CD4-positive, alpha-beta T cell (primary cell): ENCODE measurements at regions not wholly inside any gene's neighbourhood (a gene's known extent, or its start where the extent isn't known, plus 50 kb on each side); places are given as distances from the start of the nearest gene placed in this dataset.

Experiments used
- ATAC-seq: fragments of 200-7000 bp; cut with Tn5 transposase; one replicate; pipeline ENCODE4 v1.10.0; 2022; ENCODE audit warnings: mild to moderate bottlenecking; ENCODE audit not compliant: poor library complexity
- CTCF ChIA-PET: fragments of 350-600 bp; sonication (Branson Sonifier 250); formaldehyde crosslinking; loops from one replicate; lab custom pipeline; 2021; ENCODE audit warnings: antibody characterized with exemption, inconsistent platforms; lab: Charles Lee
- POLR2A ChIA-PET: fragments of 350-600 bp; sonication (Branson Sonifier 250); formaldehyde crosslinking; loops from one replicate; lab custom pipeline; 2021; ENCODE audit warnings: antibody characterized with exemption, inconsistent platforms; lab: Charles Lee
- DNase-seq, 14 experiments: peaks; one replicate each; pipeline ENCODE4 v3.0.0-alpha.2; 2013 to 2020; ENCODE audit warnings: mixed read lengths in 2 of 14
- H3K27ac ChIP-seq, 2 donors: one replicate each; pipeline versions ENCODE4 v1.5.1 to v1.7.0; 2013; ENCODE audit warnings: low read length in 2 of 2, low read depth in 1 of 2, mild to moderate bottlenecking in 1 of 2
- H3K27me3 ChIP-seq, 2 experiments: 1 replicate in 1 of 2; 2 replicates in 1 of 2; pipeline versions ENCODE4 v1.6.1 to v1.7.0; 2013; ENCODE audit warnings: low read length in 2 of 2, control low read depth in 1 of 2, mild to moderate bottlenecking in 1 of 2, moderate library complexity in 1 of 2; ENCODE audit not compliant: insufficient read depth in 2 of 2, control insufficient read depth in 1 of 2
- H3K36me3 ChIP-seq: one replicate; pipeline ENCODE4 v1.6.1; 2013; ENCODE audit warnings: low read length, control low read depth; ENCODE audit not compliant: insufficient read depth
- H3K4me1 ChIP-seq: one replicate; pipeline ENCODE4 v1.6.1; 2013; ENCODE audit warnings: low read length, control low read depth; ENCODE audit not compliant: insufficient read depth
- H3K4me3 ChIP-seq: one replicate; pipeline ENCODE4 v1.5.1; 2013; ENCODE audit warnings: mild to moderate bottlenecking, low read length, moderate library complexity
- H3K9me3 ChIP-seq, 2 experiments: 1 replicate in 1 of 2; 2 replicates in 1 of 2; pipeline versions ENCODE4 v1.6.1 to v1.7.0; 2013; ENCODE audit warnings: low read length in 2 of 2, mild to moderate bottlenecking in 2 of 2, control low read depth in 1 of 2, moderate library complexity in 1 of 2; ENCODE audit not compliant: control insufficient read depth in 1 of 2, insufficient read depth in 1 of 2
- H3K27ac Mint-ChIP-seq: one replicate; pipeline ENCODE4 v1.8.0; 2020; ENCODE audit warnings: mixed read lengths
- H3K27me3 Mint-ChIP-seq: one replicate; pipeline ENCODE4 v1.8.0; 2021; ENCODE audit warnings: mixed read lengths
- H3K36me3 Mint-ChIP-seq: one replicate; pipeline ENCODE4 v1.8.0; 2021; ENCODE audit warnings: low read depth, mixed read lengths
- H3K4me1 Mint-ChIP-seq: one replicate; pipeline ENCODE4 v1.8.0; 2021; ENCODE audit warnings: low read depth, mixed read lengths
- H3K4me3 Mint-ChIP-seq: one replicate; pipeline ENCODE4 v1.8.0; 2020; ENCODE audit warnings: mild to moderate bottlenecking, mixed read lengths
- H3K9me3 Mint-ChIP-seq: one replicate; pipeline ENCODE4 v1.8.0; 2020; ENCODE audit warnings: mixed read lengths
- intact Hi-C, 2 experiments: fragments of 100-400 bp; cut with DNase I in 1 of 2; cut with micrococcal nuclease in 1 of 2; formaldehyde crosslinking; loops; one replicate each; pipeline versions ENCODE4 v1.15.1 to v1.9.0; 2023 to 2025; cut with DNase I, micrococcal nuclease
- TF ChIP-seq, protein P1 (sequence below): fragments of 200-600 bp; IDR thresholded peaks from one replicate; pipeline ENCODE4 v1.8.0; 2022; ENCODE audit warnings: antibody characterized with exemption, mild to moderate bottlenecking

DNA sequence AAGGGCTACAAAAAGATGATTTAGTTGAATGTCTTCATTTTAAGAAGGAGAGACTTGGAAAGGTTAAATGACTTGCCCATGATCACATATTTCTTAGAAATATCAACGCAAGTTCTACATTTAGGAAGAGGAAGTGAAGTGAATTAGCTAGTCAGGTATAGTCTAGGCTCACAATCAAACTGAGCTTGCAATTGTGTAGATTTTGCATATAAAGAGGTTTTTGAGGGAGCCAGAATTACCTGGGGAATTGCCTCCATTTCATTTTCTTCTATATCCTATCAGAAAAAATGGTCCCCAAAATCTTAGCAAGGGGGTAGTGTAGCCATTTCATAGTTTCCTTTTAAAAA, 71.3 kb downstream of the MFAP3 start:
- ATAC-seq: no peak

DNA sequence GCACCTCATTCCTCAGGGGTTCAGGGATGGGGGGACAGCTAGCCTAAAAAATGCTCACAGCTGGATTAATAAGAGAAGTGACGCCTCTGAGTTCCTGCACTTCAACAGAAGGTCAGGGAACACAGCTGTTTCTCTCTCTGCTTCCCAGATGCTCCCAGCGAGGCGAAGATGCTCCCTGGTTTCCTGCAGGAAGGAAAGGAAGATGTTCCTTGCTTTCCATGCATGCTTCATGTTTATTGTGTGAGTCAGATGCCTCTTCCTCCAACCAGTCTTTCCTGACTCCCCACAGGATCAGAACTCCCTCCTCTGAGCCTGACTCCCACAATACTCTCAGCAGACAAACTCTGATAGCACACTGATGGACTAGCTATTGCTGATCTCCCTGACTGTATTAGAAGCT, 71.9 kb downstream of the MFAP3 start:
- H3K27me3 Mint-ChIP-seq: no peaks in the 10 kb centered on the region
- intact Hi-C loops: no loop called here
- H3K36me3 ChIP-seq: no peaks in the 10 kb centered on the region
- no peak overlapping the region for H3K27ac ChIP-seq
- no peak for ATAC-seq
- H3K4me1 Mint-ChIP-seq: no peaks in the 10 kb centered on the region
- H3K27ac Mint-ChIP-seq: no peak overlapping the region
- ChIA-PET CTCF (no interaction called here), POLR2A (no interaction called here)
- H3K4me3 ChIP-seq: no peak overlapping the region
- DNase-seq: no peak
- H3K36me3 Mint-ChIP-seq: no peaks in the 10 kb centered on the region
- no peak overlapping the region for H3K4me3 Mint-ChIP-seq
- H3K9me3 Mint-ChIP-seq: no peaks in the 10 kb centered on the region
- no peaks in the 10 kb centered on the region for H3K4me1 ChIP-seq
- no peaks in the 10 kb centered on the region for H3K27me3 ChIP-seq
- TF ChIP-seq, protein P1, sequence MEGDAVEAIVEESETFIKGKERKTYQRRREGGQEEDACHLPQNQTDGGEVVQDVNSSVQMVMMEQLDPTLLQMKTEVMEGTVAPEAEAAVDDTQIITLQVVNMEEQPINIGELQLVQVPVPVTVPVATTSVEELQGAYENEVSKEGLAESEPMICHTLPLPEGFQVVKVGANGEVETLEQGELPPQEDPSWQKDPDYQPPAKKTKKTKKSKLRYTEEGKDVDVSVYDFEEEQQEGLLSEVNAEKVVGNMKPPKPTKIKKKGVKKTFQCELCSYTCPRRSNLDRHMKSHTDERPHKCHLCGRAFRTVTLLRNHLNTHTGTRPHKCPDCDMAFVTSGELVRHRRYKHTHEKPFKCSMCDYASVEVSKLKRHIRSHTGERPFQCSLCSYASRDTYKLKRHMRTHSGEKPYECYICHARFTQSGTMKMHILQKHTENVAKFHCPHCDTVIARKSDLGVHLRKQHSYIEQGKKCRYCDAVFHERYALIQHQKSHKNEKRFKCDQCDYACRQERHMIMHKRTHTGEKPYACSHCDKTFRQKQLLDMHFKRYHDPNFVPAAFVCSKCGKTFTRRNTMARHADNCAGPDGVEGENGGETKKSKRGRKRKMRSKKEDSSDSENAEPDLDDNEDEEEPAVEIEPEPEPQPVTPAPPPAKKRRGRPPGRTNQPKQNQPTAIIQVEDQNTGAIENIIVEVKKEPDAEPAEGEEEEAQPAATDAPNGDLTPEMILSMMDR: no peak
- H3K9me3 ChIP-seq: no peaks in the 10 kb centered on the region

More for the DNA sequence above, 71.3 kb downstream of the MFAP3 start:
- H3K27me3 Mint-ChIP-seq: no peaks in the 10 kb centered on the region
- no peak for DNase-seq
- H3K27ac ChIP-seq: no peak overlapping the region
- ChIA-PET POLR2A (no interaction called here), CTCF (no interaction called here)
- no peaks in the 10 kb centered on the region for H3K36me3 ChIP-seq
- no peak overlapping the region for H3K4me3 Mint-ChIP-seq
- no peaks in the 10 kb centered on the region for H3K9me3 ChIP-seq
- H3K27ac Mint-ChIP-seq: no peak overlapping the region
- no peak overlapping the region for H3K4me3 ChIP-seq
- H3K36me3 Mint-ChIP-seq: no peaks in the 10 kb centered on the region
- TF ChIP-seq, protein P1: no peak
- no peaks in the 10 kb centered on the region for H3K4me1 ChIP-seq
- no peaks in the 10 kb centered on the region for H3K4me1 Mint-ChIP-seq
- H3K9me3 Mint-ChIP-seq: no peaks in the 10 kb centered on the region
- intact Hi-C loops: no loop called here
- H3K27me3 ChIP-seq: no peaks in the 10 kb centered on the region

DNA sequence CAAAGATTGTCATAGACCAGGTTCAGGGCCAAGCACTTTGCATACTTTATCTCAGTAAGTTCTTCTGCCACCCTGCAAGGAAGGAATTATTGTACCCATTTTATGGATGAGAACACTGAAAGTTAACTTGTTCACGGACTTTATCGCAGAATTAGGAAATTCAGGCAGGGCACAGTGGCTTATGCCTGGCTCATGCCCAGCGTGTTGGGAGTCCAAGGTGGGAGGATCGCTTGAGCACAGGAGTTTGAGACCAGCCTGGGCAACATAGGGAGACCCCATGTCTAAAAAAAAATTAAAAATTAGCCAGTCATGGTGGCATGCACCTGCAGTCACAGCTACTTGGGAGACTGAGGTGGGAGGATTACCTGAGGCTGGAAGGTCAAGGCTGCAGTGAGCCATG, 72.4 kb downstream of the MFAP3 start:
- H3K27me3 ChIP-seq: no peaks in the 10 kb centered on the region
- no peaks in the 10 kb centered on the region for H3K9me3 Mint-ChIP-seq
- intact Hi-C loops: no loop called here
- H3K27me3 Mint-ChIP-seq: no peaks in the 10 kb centered on the region
- ATAC-seq: no peak
- no peak for DNase-seq
- H3K27ac ChIP-seq: no peak overlapping the region
- no peaks in the 10 kb centered on the region for H3K36me3 Mint-ChIP-seq
- ChIA-PET POLR2A (no interaction called here), CTCF (no interaction called here)
- no peaks in the 10 kb centered on the region for H3K4me1 ChIP-seq
- H3K27ac Mint-ChIP-seq: no peak overlapping the region
- TF ChIP-seq, protein P1: no peak
- H3K36me3 ChIP-seq: no peaks in the 10 kb centered on the region
- no peaks in the 10 kb centered on the region for H3K9me3 ChIP-seq
- no peaks in the 10 kb centered on the region for H3K4me1 Mint-ChIP-seq
- H3K4me3 ChIP-seq: no peak overlapping the region
- no peak overlapping the region for H3K4me3 Mint-ChIP-seq
